ENCODE measurements at regions not wholly inside any gene's neighbourhood (a gene's known extent, or its start where the extent isn't known, plus 50 kb on each side); places are given as distances from the start of the nearest gene placed in this dataset.

DNA sequence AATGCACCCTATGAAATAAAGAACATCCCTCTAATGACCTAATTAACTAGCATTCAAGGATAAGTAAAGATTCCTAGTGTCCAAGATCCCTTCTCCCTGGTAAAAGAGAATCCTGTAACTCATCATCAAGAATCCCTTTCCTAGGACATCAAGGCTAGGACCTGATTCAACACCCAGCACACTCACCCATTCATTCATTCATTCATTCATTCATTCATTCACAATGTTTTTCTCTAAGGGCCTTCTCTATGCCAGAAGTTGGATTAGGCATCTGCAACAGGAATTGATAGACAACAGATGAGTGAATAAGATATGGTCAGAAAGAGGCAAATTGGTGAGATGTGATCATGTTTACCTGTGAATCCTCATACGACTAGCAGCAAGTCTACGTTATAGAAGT lies 126.8 kb downstream of the OSR1 start:
- no peaks in the 10 kb centered on the region for H3K27me3 ChIP-seq (ENCODE audit: control insufficient read depth, insufficient read depth, low read length)
- POLR2A ChIA-PET: no interaction called here
- CTCF ChIA-PET: no interaction called here
- H3K36me3 ChIP-seq (ENCODE audit: control insufficient read depth, insufficient read depth, low read length): no peaks in the 10 kb centered on the region
- no peak overlapping the region for H3K4me3 ChIP-seq (ENCODE audit: low read depth, low read length)
- no peak for DNase-seq (ENCODE audit: low read depth)
- TF ChIP-seq, protein P1, sequence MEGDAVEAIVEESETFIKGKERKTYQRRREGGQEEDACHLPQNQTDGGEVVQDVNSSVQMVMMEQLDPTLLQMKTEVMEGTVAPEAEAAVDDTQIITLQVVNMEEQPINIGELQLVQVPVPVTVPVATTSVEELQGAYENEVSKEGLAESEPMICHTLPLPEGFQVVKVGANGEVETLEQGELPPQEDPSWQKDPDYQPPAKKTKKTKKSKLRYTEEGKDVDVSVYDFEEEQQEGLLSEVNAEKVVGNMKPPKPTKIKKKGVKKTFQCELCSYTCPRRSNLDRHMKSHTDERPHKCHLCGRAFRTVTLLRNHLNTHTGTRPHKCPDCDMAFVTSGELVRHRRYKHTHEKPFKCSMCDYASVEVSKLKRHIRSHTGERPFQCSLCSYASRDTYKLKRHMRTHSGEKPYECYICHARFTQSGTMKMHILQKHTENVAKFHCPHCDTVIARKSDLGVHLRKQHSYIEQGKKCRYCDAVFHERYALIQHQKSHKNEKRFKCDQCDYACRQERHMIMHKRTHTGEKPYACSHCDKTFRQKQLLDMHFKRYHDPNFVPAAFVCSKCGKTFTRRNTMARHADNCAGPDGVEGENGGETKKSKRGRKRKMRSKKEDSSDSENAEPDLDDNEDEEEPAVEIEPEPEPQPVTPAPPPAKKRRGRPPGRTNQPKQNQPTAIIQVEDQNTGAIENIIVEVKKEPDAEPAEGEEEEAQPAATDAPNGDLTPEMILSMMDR (IDR thresholded peaks at IDR 0.05; ENCODE audit: insufficient read depth, low read depth, low read length): no peak

DNA sequence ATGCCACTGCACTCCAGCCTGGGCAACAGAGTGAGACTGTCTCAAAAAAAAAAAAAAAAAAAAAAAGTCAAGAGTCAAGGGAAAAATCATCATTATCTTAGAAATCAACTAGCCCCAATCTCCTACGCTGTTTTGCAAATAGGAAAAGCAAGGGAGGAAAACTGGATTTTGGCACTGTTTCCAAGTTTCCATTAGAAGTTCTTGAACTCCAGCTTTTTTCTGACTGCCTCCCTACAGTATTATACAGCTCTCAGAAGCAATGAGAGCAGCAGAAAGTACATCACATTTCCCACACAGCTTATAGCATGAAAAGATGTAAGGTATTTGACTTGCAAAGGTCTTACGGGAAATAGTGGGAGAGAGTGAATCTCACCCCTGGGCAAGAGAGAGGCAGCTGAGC lies 127.8 kb downstream of the OSR1 start:
- no peak overlapping the region for H3K4me3 ChIP-seq (ENCODE audit: low read depth, low read length)
- TF ChIP-seq, protein P1 (IDR thresholded peaks at IDR 0.05; ENCODE audit: insufficient read depth, low read depth, low read length): no peak
- DNase-seq (ENCODE audit: low read depth): no peak
- no peaks in the 10 kb centered on the region for H3K36me3 ChIP-seq (ENCODE audit: control insufficient read depth, insufficient read depth, low read length)
- ChIA-PET CTCF (interaction anchor here (0.6 to 0.8 kb wide), 3 partner anchors 11 to 34 kb away, joined by 3 to 4 read pairs (median 3); no protein-coding TSS in a partner anchor), POLR2A (no interaction called here)
- H3K27me3 ChIP-seq (ENCODE audit: control insufficient read depth, insufficient read depth, low read length): no peaks in the 10 kb centered on the region

DNA sequence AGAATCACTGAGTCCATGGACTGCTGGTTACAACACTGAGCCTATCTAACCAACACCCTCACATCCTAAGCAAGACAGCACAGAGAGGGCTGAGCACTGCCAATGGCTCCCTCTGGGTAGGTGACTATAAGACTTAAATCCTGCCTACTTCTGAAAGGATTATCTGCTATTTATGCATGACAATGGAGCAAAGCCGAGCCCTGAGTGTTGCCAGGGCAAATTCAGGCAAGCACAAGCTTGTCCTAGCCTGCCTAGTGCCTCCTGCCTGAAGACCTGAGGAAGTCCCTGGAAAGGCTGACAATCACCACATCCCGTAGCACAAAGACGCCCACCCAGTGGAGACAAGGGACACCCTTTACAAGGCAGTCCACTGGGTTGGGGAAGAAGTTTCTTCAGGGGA lies 129.7 kb downstream of the OSR1 start:
- no peaks in the 10 kb centered on the region for H3K36me3 ChIP-seq (ENCODE audit: control insufficient read depth, insufficient read depth, low read length)
- ChIA-PET CTCF (no interaction called here), POLR2A (no interaction called here)
- no peak overlapping the region for H3K4me3 ChIP-seq (ENCODE audit: low read depth, low read length)
- DNase-seq (ENCODE audit: low read depth): no peak
- H3K27me3 ChIP-seq (ENCODE audit: control insufficient read depth, insufficient read depth, low read length): no peaks in the 10 kb centered on the region
- TF ChIP-seq, protein P1 (IDR thresholded peaks at IDR 0.05; ENCODE audit: insufficient read depth, low read depth, low read length): no peak

DNA sequence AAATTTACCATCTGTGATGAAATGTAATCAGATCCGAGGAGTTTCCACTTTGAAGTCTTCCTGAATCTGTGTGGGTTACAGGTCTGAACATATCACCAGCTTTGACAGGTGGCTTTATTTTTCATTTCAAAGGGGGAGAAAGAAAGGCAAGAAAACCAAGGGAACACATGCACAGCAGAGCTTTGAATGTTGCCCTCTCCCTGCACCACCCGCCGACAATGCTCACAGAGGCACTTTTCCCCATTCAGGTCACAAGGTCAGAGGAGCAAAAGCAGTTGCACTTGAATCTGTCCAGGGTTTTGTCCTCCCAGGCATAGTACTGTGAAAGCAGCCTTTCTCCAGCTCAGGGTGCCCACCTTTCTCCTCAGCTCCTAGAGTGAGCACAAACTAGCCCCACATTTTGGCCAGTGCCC lies 130.2 kb downstream of the OSR1 start:
- Histone ChIP-seq H3K36me3 (ENCODE audit: control insufficient read depth, insufficient read depth, low read length) (no peaks in the 10 kb centered on the region), H3K27me3 (ENCODE audit: control insufficient read depth, insufficient read depth, low read length) (no peaks in the 10 kb centered on the region), H3K4me3 (ENCODE audit: low read depth, low read length) (no peak overlapping the region)
- ChIA-PET CTCF (interaction anchor here (0.7 kb wide), 1 partner anchor 650 kb away, joined by 3 read pairs; no protein-coding TSS in a partner anchor), POLR2A (no interaction called here)
- no peak for DNase-seq (ENCODE audit: low read depth)
- TF ChIP-seq, protein P1 (IDR thresholded peaks at IDR 0.05; ENCODE audit: insufficient read depth, low read depth, low read length): no peak

DNA sequence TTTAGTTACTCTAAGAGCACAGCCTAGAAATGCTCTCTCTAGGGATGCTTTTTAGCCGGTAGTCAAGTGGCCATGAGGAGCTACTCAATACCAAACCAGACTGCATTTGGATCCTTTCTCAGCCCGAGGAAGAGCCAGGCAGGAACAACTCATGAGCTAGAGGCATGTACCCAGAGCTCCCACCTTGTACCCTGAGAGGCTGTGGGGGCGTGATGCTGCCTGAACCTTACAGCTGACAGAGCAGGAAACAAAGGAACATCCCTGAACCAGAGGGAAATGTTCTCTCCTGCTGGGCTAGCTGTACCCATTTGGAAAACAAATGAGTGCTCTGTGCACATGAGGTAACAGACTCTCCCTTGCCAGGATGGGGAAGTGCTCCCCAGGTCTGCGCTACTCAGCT lies 131.6 kb downstream of the OSR1 start:
- ChIA-PET POLR2A (no interaction called here), CTCF (interaction anchor here (1.0 kb wide), 1 partner anchor 18 kb away, joined by 4 read pairs; no protein-coding TSS in a partner anchor)
- Histone ChIP-seq H3K27me3 (ENCODE audit: control insufficient read depth, insufficient read depth, low read length) (no peaks in the 10 kb centered on the region), H3K36me3 (ENCODE audit: control insufficient read depth, insufficient read depth, low read length) (no peaks in the 10 kb centered on the region), H3K4me3 (ENCODE audit: low read depth, low read length) (no peak overlapping the region)
- no peak for DNase-seq (ENCODE audit: low read depth)
- TF ChIP-seq, protein P1 (IDR thresholded peaks at IDR 0.05; ENCODE audit: insufficient read depth, low read depth, low read length): no peak

Data from BJ (cell line).